Prostate gland (tissue), 2 donors: ENCODE measurements at regions not wholly inside any gene's neighbourhood (a gene's known extent, or its start where the extent isn't known, plus 50 kb on each side); places are given as distances from the start of the nearest gene placed in this dataset.

Experiments used
- DNase-seq: peaks from one replicate; pipeline ENCODE4 v3.0.0-alpha.2; 2019; ENCODE audit warnings: low spot score
- H3K27ac ChIP-seq, 2 donors: fragments of 200-600 bp; sonication (generic); 2 replicates each; pipeline ENCODE4 v1.5.1; 2017 to 2019
- H3K27me3 ChIP-seq: fragments of 200-600 bp; sonication (generic); replicated peaks from 2 replicates; pipeline ENCODE4 v1.5.1; 2019; ENCODE audit not compliant: insufficient read depth
- H3K36me3 ChIP-seq, 2 donors: fragments of 200-600 bp; sonication (generic); 1 replicate in 1 of 2; 2 replicates in 1 of 2; pipeline versions ENCODE4 v1.5.1 to v1.8.1; 2017 to 2019
- H3K4me1 ChIP-seq: fragments of 200-600 bp; sonication (generic); replicated peaks from 2 replicates; pipeline ENCODE4 v1.5.1; 2019
- H3K4me3 ChIP-seq, 2 donors: fragments of 200-600 bp; sonication (generic); 2 replicates each; pipeline ENCODE4 v1.5.1; 2017 to 2019
- H3K9me3 ChIP-seq: fragments of 200-600 bp; sonication (generic); 2 replicates; pipeline ENCODE4 v1.5.1; 2017
- CTCF ChIP-seq, 4 experiments: fragments of 200-600 bp in 2 of 4; fragments of 450-650 bp in 2 of 4; sonication (generic) in 2 of 4; IDR thresholded peaks; 1 replicate in 3 of 4; 2 replicates in 1 of 4; pipeline ENCODE4 v1.5.1; 2016 to 2019; ENCODE audit warnings: antibody characterized with exemption in 4 of 4, mild to moderate bottlenecking in 2 of 4, moderate library complexity in 2 of 4
- POLR2A ChIP-seq: fragments of 450-650 bp; IDR thresholded peaks from one replicate; pipeline ENCODE4 v1.6.1; 2016; ENCODE audit warnings: antibody characterized with exemption, mild to moderate bottlenecking
- POLR2AphosphoS5 ChIP-seq: sonication (generic); formaldehyde crosslinking; IDR thresholded peaks from one replicate; pipeline ENCODE4 v1.6.1; 2017; ENCODE audit warnings: antibody characterized with exemption
- WGBS: methylation state at CpG from one replicate; pipeline ENCODE4 v1.1.5; 2018; 5-methylcytosine and 5-hydroxymethylcytosine counted together
- intact Hi-C: fragments of 100-400 bp; cut with DNase I; formaldehyde crosslinking; loops from one replicate; pipeline ENCODE4 v1.14.2; 2022

- Histone ChIP-seq H3K36me3 (no peaks in the 10 kb centered on the region), H3K4me3 (no peak overlapping the region), H3K27me3 (no peaks in the 10 kb centered on the region), H3K4me1 (no peaks in the 10 kb centered on the region), H3K9me3 (no peaks in the 10 kb centered on the region), H3K27ac (no peak overlapping the region)
- DNase-seq: no peak
- no peak for TF ChIP-seq POLR2A
- no peak for TF ChIP-seq POLR2AphosphoS5
- TF ChIP-seq CTCF (IDR thresholded peaks at IDR 0.05): no peak
- 35% methylated on average over 3 of the region's 3 CpGs for WGBS
- intact Hi-C loops: no loop called here
Measured at GRCh38 chr4:30460818-30461217, 259.4 kb upstream of the PCDH7 start.

- TF ChIP-seq CTCF (IDR thresholded peaks at IDR 0.05) (no peak), POLR2A (no peak), POLR2AphosphoS5 (no peak)
- no peak overlapping the region for H3K4me3 ChIP-seq
Measured at GRCh38 chr4:30461218-30461617, 259.0 kb upstream of the PCDH7 start.

GRCh38 chr4:30462445-30463090, 257.6 kb upstream of the PCDH7 start:
- no peaks in the 10 kb centered on the region for H3K4me1 ChIP-seq
- WGBS: 87% methylated on average over 6 of the region's 6 CpGs
- DNase-seq: no peak
- no peak overlapping the region for H3K27ac ChIP-seq
- no peaks in the 10 kb centered on the region for H3K27me3 ChIP-seq
- no peaks in the 10 kb centered on the region for H3K9me3 ChIP-seq
- H3K4me3 ChIP-seq: no peak overlapping the region
- intact Hi-C loops: no loop called here
- H3K36me3 ChIP-seq: no peaks in the 10 kb centered on the region
- TF ChIP-seq POLR2A: no peak
- no peak for TF ChIP-seq CTCF (IDR thresholded peaks at IDR 0.05)
- TF ChIP-seq POLR2AphosphoS5: no peak

More at GRCh38 chr4:30461218-30461617, 259.0 kb upstream of the PCDH7 start:
- intact Hi-C loops: no loop called here
- Histone ChIP-seq H3K27ac (no peak overlapping the region), H3K9me3 (no peaks in the 10 kb centered on the region), H3K4me1 (no peaks in the 10 kb centered on the region), H3K36me3 (no peaks in the 10 kb centered on the region), H3K27me3 (no peaks in the 10 kb centered on the region)
- WGBS: 58% methylated on average over 5 of the region's 5 CpGs
- DNase-seq: no peak

GRCh38 chr4:30471861-30472260, 248.3 kb upstream of the PCDH7 start:
- Histone ChIP-seq H3K27ac (no peak overlapping the region), H3K27me3 (no peaks in the 10 kb centered on the region), H3K9me3 (no peaks in the 10 kb centered on the region), H3K36me3 (no peaks in the 10 kb centered on the region), H3K4me1 (no peaks in the 10 kb centered on the region), H3K4me3 (no peak overlapping the region)
- no peak for DNase-seq
- WGBS: 91% methylated on average over 3 of the region's 3 CpGs
- intact Hi-C loops: no loop called here
- no peak for TF ChIP-seq POLR2AphosphoS5
- TF ChIP-seq CTCF (IDR thresholded peaks at IDR 0.05): no peak
- no peak for TF ChIP-seq POLR2A

- 48% methylated on average over 2 of the region's 2 CpGs for WGBS
- TF ChIP-seq CTCF (IDR thresholded peaks at IDR 0.05) (no peak), POLR2AphosphoS5 (no peak), POLR2A (no peak)
- Histone ChIP-seq H3K27ac (no peak overlapping the region), H3K9me3 (no peaks in the 10 kb centered on the region), H3K27me3 (no peaks in the 10 kb centered on the region), H3K4me1 (no peaks in the 10 kb centered on the region), H3K36me3 (no peaks in the 10 kb centered on the region), H3K4me3 (no peak overlapping the region)
- no peak for DNase-seq
- intact Hi-C loops: no loop called here
Measured at GRCh38 chr4:30473225-30473624, 246.9 kb upstream of the PCDH7 start.
